GM19455 (cell line): ENCODE measurements at regions not wholly inside any gene's neighbourhood (a gene's known extent, or its start where the extent isn't known, plus 50 kb on each side); places are given as distances from the start of the nearest gene placed in this dataset.

Experiments used
- ATAC-seq: cut with Tn5 transposase; IDR thresholded peaks from one replicate; pipeline ENCODE4 v1.9.1; 2021; ENCODE audit not compliant: unreplicated experiment

GRCh38 chr21:34022627-34023335, 50.6 kb upstream of the MRPS6 start:
- ATAC-seq, result no peak

GRCh38 chr21:34021726-34022125, 51.7 kb upstream of the MRPS6 start:
- ATAC-seq, result no peak

GRCh38 chr21:34020983-34021553, 52.3 kb upstream of the MRPS6 start:
- no peak for ATAC-seq

- peak; percentile 45 for ATAC-seq
Measured at GRCh38 chr21:34020005-34020847, 53.2 kb upstream of the MRPS6 start.

GRCh38 chr21:34019402-34019801, 54.0 kb upstream of the MRPS6 start:
- ATAC-seq, result no peak

- no peak for ATAC-seq
Measured at GRCh38 chr21:34018910-34019309, 54.5 kb upstream of the MRPS6 start.

- no peak for ATAC-seq
Measured at GRCh38 chr21:34018185-34018584, 55.2 kb upstream of the MRPS6 start.

GRCh38 chr21:34017039-34017961, 56.1 kb upstream of the MRPS6 start:
- no peak for ATAC-seq

- ATAC-seq, result no peak
Measured at GRCh38 chr21:34012640-34013039, 60.7 kb upstream of the MRPS6 start.

- no peak for ATAC-seq
Measured at GRCh38 chr21:34011660-34012059, 61.7 kb upstream of the MRPS6 start.

- no peak for ATAC-seq
Measured at GRCh38 chr21:34009193-34009592, 64.2 kb upstream of the MRPS6 start.

- no peak for ATAC-seq
Measured at GRCh38 chr21:34008618-34009017, 64.8 kb upstream of the MRPS6 start.

GRCh38 chr21:34006611-34007168, 66.7 kb upstream of the MRPS6 start:
- no peak for ATAC-seq

GRCh38 chr21:34004974-34005373, 68.4 kb upstream of the MRPS6 start:
- no peak for ATAC-seq

- no peak for ATAC-seq
Measured at GRCh38 chr21:34004013-34004938, 69.1 kb upstream of the MRPS6 start.

GRCh38 chr21:34003428-34003827, 70.0 kb upstream of the MRPS6 start:
- ATAC-seq, result no peak

- ATAC-seq, result no peak
Measured at GRCh38 chr21:34000375-34000774, 73.0 kb upstream of the MRPS6 start.

- ATAC-seq, result no peak
Measured at GRCh38 chr21:33998809-33999208, 74.6 kb upstream of the MRPS6 start.

- no peak for ATAC-seq
Measured at GRCh38 chr21:33998402-33998801, 75.0 kb upstream of the MRPS6 start.

GRCh38 chr21:33997436-33997835, 75.9 kb upstream of the MRPS6 start:
- no peak for ATAC-seq
